ENCODE measurements at regions not wholly inside any gene's neighbourhood (a gene's known extent, or its start where the extent isn't known, plus 50 kb on each side); places are given as distances from the start of the nearest gene placed in this dataset.

- no peak for TF ChIP-seq CTCF (IDR thresholded peaks at IDR 0.05)
- no peak for TF ChIP-seq REST (IDR thresholded peaks at IDR 0.05; ENCODE audit: low read depth, low read length)
- no peak for TF ChIP-seq FOSL2 (IDR thresholded peaks at IDR 0.05; ENCODE audit: borderline replicate concordance, low read depth)
- no peak for TF ChIP-seq SIN3A (IDR thresholded peaks at IDR 0.05; ENCODE audit: borderline replicate concordance, low read depth, low read length)
These were observed 388.1 kb downstream of the NOVA1 start for GRCh38 chr14:26209699-26210098.

Measured in SK-N-SH (cell line).